ENCODE measurements at regions not wholly inside any gene's neighbourhood (a gene's known extent, or its start where the extent isn't known, plus 50 kb on each side); places are given as distances from the start of the nearest gene placed in this dataset.

DNA sequence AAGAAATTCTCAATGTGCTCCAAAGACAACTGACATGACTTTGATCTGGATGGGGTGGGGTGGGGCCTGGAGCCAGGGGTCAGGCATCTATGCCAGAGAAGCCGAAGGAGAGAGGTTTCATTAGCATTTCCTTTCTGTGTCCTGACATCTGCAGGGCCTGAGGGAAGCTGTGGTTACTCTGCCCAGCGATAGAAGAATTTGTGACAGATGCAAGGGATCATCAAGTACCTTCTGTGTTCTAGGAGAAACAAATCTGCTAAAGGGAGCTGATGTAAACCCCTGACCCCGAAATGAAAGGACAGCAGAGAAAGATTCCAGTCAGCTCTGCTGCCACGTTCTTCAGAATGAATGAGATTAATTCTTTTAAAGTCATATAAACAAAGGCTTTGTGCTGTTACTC lies 335.7 kb downstream of the PRELID2 start:
- H3K27me3 ChIP-seq (ENCODE audit: control insufficient read depth in 5 of 5, insufficient read depth in 4 of 5, low read length in 5 of 5): no peaks in the 10 kb centered on the region
- H3K9me3 ChIP-seq (ENCODE audit: control insufficient read depth in 5 of 5, low read length in 5 of 5): no peaks in the 10 kb centered on the region
- H3K4me1 ChIP-seq (ENCODE audit: control insufficient read depth in 5 of 5, insufficient read depth in 5 of 5, low read length in 5 of 5): no peaks in the 10 kb centered on the region
- no peaks in the 10 kb centered on the region for H3K36me3 ChIP-seq (ENCODE audit: control insufficient read depth in 5 of 5, insufficient read depth in 5 of 5, low read length in 5 of 5)
- no peak overlapping the region for H3K27ac ChIP-seq (ENCODE audit: low read depth, low read length)
- H3K9ac ChIP-seq (ENCODE audit: low read length in 5 of 5): no peak overlapping the region
- H3K4me3 ChIP-seq (ENCODE audit: low read depth in 1 of 5, low read length in 5 of 5): no peak overlapping the region

DNA sequence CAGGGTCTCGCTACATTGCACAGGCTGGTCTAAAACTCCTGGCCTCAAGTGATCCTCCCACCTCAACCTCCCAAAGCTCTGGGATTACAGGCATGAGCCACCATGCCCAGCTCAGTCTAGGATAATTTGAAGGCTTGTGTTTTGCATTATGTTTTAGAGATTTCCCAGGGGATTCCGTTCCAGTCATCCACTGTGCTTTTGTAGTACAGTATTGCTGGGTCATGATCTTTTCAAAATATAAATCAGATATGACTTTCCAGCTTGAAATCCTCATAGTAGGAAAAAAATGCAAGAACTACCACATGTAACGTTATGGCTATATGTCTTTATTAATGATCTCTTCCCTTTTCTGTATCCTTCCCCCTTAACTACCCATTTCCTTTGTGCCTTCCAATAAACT lies 338.1 kb downstream of the PRELID2 start:
- no peaks in the 10 kb centered on the region for H3K9me3 ChIP-seq (ENCODE audit: control insufficient read depth in 5 of 5, low read length in 5 of 5)
- no peaks in the 10 kb centered on the region for H3K27me3 ChIP-seq (ENCODE audit: control insufficient read depth in 5 of 5, insufficient read depth in 4 of 5, low read length in 5 of 5)
- H3K27ac ChIP-seq (ENCODE audit: low read depth, low read length): no peak overlapping the region
- H3K9ac ChIP-seq (ENCODE audit: low read length in 5 of 5): no peak overlapping the region
- no peak overlapping the region for H3K4me3 ChIP-seq (ENCODE audit: low read depth in 1 of 5, low read length in 5 of 5)
- H3K4me1 ChIP-seq (ENCODE audit: control insufficient read depth in 5 of 5, insufficient read depth in 5 of 5, low read length in 5 of 5): no peaks in the 10 kb centered on the region
- H3K36me3 ChIP-seq (ENCODE audit: control insufficient read depth in 5 of 5, insufficient read depth in 5 of 5, low read length in 5 of 5): no peaks in the 10 kb centered on the region

DNA sequence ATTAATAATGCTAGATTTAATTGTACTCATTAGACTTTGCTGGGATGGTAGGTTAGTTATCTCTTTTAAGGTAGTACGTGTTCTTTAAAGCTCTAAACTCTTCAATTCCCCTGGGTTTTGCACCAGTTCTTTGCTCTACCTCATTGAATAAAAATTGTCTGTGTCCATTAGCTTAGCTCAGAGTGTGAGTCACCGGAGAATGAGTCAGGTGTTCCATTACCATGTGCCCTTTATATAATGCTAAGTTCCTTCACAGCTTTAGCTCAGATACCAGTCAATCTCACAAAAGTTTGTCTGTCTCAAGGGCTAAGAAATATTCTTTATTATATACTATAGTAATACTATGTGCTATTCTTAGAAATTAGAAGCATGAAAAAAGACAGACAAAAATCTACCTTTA lies 339.4 kb downstream of the PRELID2 start:
- H3K4me3 ChIP-seq (ENCODE audit: low read depth in 1 of 5, low read length in 5 of 5): no peak overlapping the region
- H3K4me1 ChIP-seq (ENCODE audit: control insufficient read depth in 5 of 5, insufficient read depth in 5 of 5, low read length in 5 of 5): no peaks in the 10 kb centered on the region
- H3K27ac ChIP-seq (ENCODE audit: low read depth, low read length): no peak overlapping the region
- H3K9ac ChIP-seq (ENCODE audit: low read length in 5 of 5): no peak overlapping the region
- no peaks in the 10 kb centered on the region for H3K36me3 ChIP-seq (ENCODE audit: control insufficient read depth in 5 of 5, insufficient read depth in 5 of 5, low read length in 5 of 5)
- H3K27me3 ChIP-seq (ENCODE audit: control insufficient read depth in 5 of 5, insufficient read depth in 4 of 5, low read length in 5 of 5): no peaks in the 10 kb centered on the region
- H3K9me3 ChIP-seq (ENCODE audit: control insufficient read depth in 5 of 5, low read length in 5 of 5): no peaks in the 10 kb centered on the region

DNA sequence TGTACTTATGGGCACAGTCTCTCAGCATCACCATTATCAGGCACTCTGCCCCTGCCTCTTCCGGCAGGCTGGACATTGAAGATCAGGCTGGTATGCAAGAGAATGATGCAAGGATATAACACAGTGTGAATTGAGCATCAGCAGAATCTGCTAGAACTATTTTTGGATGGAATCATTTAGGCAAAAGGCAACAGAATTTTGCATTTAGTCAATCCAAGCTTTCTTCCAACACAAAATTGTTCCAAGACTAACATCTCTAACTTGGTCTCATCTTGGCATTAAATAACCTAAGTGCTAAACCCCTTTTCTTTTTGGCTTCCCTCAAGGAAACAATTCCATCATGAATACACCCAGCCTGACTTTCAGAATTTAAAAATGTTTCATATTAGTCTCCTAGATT lies 339.9 kb downstream of the PRELID2 start:
- Histone ChIP-seq H3K4me1 (ENCODE audit: control insufficient read depth in 5 of 5, insufficient read depth in 5 of 5, low read length in 5 of 5) (no peaks in the 10 kb centered on the region), H3K36me3 (ENCODE audit: control insufficient read depth in 5 of 5, insufficient read depth in 5 of 5, low read length in 5 of 5) (no peaks in the 10 kb centered on the region), H3K27ac (ENCODE audit: low read depth, low read length) (no peak overlapping the region), H3K27me3 (ENCODE audit: control insufficient read depth in 5 of 5, insufficient read depth in 4 of 5, low read length in 5 of 5) (no peaks in the 10 kb centered on the region), H3K4me3 (ENCODE audit: low read depth in 1 of 5, low read length in 5 of 5) (no peak overlapping the region), H3K9me3 (ENCODE audit: control insufficient read depth in 5 of 5, low read length in 5 of 5) (no peaks in the 10 kb centered on the region), H3K9ac (ENCODE audit: low read length in 5 of 5) (no peak overlapping the region)

DNA sequence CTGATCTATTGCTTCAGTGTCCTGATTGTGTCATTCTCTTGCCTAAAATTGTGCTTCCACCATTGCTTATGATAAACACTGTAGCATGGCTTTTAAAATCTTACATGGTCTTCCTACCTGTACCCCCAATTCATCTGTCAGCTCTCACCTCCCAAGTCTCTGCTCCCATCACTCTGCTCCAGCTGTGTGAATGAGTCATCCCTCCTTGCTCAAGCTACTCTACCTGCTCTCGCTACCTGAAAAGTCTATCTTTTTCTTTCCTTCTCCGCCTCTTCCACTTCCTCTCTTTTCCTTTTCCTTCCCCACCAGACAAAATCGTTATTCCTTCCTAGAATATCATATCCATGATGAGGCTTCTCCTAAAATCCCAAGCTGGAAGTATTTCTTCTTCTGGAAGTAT lies 341.7 kb downstream of the PRELID2 start:
- Histone ChIP-seq H3K9me3 (ENCODE audit: control insufficient read depth in 5 of 5, low read length in 5 of 5) (no peaks in the 10 kb centered on the region), H3K4me3 (ENCODE audit: low read depth in 1 of 5, low read length in 5 of 5) (no peak overlapping the region), H3K27me3 (ENCODE audit: control insufficient read depth in 5 of 5, insufficient read depth in 4 of 5, low read length in 5 of 5) (no peaks in the 10 kb centered on the region), H3K36me3 (ENCODE audit: control insufficient read depth in 5 of 5, insufficient read depth in 5 of 5, low read length in 5 of 5) (no peaks in the 10 kb centered on the region), H3K4me1 (ENCODE audit: control insufficient read depth in 5 of 5, insufficient read depth in 5 of 5, low read length in 5 of 5) (no peaks in the 10 kb centered on the region), H3K27ac (ENCODE audit: low read depth, low read length) (no peak overlapping the region), H3K9ac (ENCODE audit: low read length in 5 of 5) (no peak overlapping the region)

DNA sequence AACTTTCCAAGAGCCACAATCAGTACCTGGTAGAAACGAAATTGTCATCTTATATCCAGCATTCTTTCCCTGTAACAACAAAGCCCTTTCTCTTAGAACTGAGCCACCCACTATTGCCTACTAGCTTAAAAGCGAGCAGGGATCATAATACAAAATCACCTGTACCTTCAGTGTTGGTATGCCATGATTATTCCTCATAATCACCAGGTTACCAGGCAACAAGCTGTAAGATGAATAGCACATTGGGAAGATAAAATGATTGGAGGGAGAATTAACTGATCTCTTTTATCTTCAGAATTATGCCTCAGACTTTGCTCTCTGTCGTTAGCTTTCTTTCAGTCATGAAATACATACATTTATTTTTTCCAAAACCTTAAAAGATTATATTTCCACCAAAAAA lies 345.6 kb downstream of the PRELID2 start:
- Histone ChIP-seq H3K27me3 (ENCODE audit: control insufficient read depth in 5 of 5, insufficient read depth in 4 of 5, low read length in 5 of 5) (no peaks in the 10 kb centered on the region), H3K9ac (ENCODE audit: low read length in 5 of 5) (no peak overlapping the region), H3K36me3 (ENCODE audit: control insufficient read depth in 5 of 5, insufficient read depth in 5 of 5, low read length in 5 of 5) (no peaks in the 10 kb centered on the region), H3K27ac (ENCODE audit: low read depth, low read length) (no peak overlapping the region), H3K9me3 (ENCODE audit: control insufficient read depth in 5 of 5, low read length in 5 of 5) (peaks cover 0 to 4% (median 0%) of the 10 kb centered on the region in 5 donors), H3K4me1 (ENCODE audit: control insufficient read depth in 5 of 5, insufficient read depth in 5 of 5, low read length in 5 of 5) (no peaks in the 10 kb centered on the region), H3K4me3 (ENCODE audit: low read depth in 1 of 5, low read length in 5 of 5) (no peak overlapping the region)

DNA sequence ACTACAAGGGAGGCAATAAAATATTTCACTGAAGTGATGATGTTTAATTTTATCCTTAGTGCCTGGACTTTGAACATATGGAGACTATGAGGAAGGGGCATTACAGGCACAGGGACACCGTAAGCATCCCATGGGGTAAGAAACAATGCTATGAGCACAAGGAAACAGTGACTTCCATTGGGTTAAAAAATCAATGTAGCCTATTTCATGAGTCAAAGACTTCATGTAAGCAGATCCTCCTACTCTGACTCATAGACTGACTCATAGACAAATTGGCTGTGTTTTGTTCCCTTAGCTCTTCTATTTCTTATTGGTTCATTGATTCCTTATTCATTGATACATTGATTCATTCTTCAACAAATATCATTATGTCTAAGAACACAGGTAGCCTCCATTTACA lies 351.0 kb downstream of the PRELID2 start:
- Histone ChIP-seq H3K9me3 (ENCODE audit: control insufficient read depth in 5 of 5, low read length in 5 of 5) (peaks cover 0 to 4% (median 0%) of the 10 kb centered on the region in 5 donors), H3K4me3 (ENCODE audit: low read depth in 1 of 5, low read length in 5 of 5) (no peak overlapping the region), H3K27me3 (ENCODE audit: control insufficient read depth in 5 of 5, insufficient read depth in 4 of 5, low read length in 5 of 5) (no peaks in the 10 kb centered on the region), H3K36me3 (ENCODE audit: control insufficient read depth in 5 of 5, insufficient read depth in 5 of 5, low read length in 5 of 5) (no peaks in the 10 kb centered on the region), H3K9ac (ENCODE audit: low read length in 5 of 5) (no peak overlapping the region), H3K27ac (ENCODE audit: low read depth, low read length) (no peak overlapping the region), H3K4me1 (ENCODE audit: control insufficient read depth in 5 of 5, insufficient read depth in 5 of 5, low read length in 5 of 5) (no peaks in the 10 kb centered on the region)

DNA sequence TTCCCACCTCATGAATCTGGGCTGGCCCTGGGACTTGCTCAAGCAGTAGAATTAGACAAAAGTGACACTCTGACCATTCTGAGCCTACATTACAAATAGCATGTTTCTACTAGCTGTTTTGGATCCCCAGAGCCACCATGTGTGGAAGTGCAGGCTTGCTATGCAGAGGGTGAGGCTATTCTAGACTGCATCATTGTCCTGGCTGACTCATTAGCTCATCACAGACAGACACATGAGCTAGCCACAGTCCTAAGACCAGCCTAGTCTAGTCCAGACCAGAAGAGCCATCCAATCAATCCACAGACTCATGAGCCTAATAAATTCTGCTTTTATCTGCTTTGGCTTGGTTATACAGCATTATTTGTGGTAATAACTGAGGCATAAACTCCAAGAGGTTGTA lies 351.9 kb downstream of the PRELID2 start:
- Histone ChIP-seq H3K9me3 (ENCODE audit: control insufficient read depth in 5 of 5, low read length in 5 of 5) (peaks cover 0 to 4% (median 0%) of the 10 kb centered on the region in 5 donors), H3K27ac (ENCODE audit: low read depth, low read length) (no peak overlapping the region), H3K4me3 (ENCODE audit: low read depth in 1 of 5, low read length in 5 of 5) (no peak overlapping the region), H3K4me1 (ENCODE audit: control insufficient read depth in 5 of 5, insufficient read depth in 5 of 5, low read length in 5 of 5) (no peaks in the 10 kb centered on the region), H3K9ac (ENCODE audit: low read length in 5 of 5) (no peak overlapping the region), H3K27me3 (ENCODE audit: control insufficient read depth in 5 of 5, insufficient read depth in 4 of 5, low read length in 5 of 5) (no peaks in the 10 kb centered on the region), H3K36me3 (ENCODE audit: control insufficient read depth in 5 of 5, insufficient read depth in 5 of 5, low read length in 5 of 5) (no peaks in the 10 kb centered on the region)

DNA sequence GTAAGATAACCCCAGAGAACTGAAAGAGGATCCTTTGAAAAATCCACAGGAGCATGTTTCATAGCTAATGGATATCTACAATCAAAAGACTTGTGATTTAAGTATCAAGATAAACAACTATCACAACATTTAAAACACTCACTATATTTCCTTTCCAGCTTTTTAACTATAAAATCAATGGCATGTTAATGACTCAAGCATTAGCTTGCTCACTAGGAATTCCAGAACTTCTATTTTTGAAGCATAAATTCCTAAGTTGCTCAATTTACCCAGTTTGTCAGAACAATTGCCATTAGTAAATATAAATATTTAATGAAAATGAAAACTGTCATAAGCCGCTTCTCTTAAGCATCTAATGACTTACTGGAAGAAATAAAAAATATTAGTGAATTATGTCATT lies 355.3 kb downstream of the PRELID2 start:
- Histone ChIP-seq H3K4me3 (ENCODE audit: low read depth in 1 of 5, low read length in 5 of 5) (no peak overlapping the region), H3K9ac (ENCODE audit: low read length in 5 of 5) (no peak overlapping the region), H3K4me1 (ENCODE audit: control insufficient read depth in 5 of 5, insufficient read depth in 5 of 5, low read length in 5 of 5) (no peaks in the 10 kb centered on the region), H3K27me3 (ENCODE audit: control insufficient read depth in 5 of 5, insufficient read depth in 4 of 5, low read length in 5 of 5) (no peaks in the 10 kb centered on the region), H3K9me3 (ENCODE audit: control insufficient read depth in 5 of 5, low read length in 5 of 5) (no peaks in the 10 kb centered on the region), H3K27ac (ENCODE audit: low read depth, low read length) (no peak overlapping the region), H3K36me3 (ENCODE audit: control insufficient read depth in 5 of 5, insufficient read depth in 5 of 5, low read length in 5 of 5) (no peaks in the 10 kb centered on the region)

DNA sequence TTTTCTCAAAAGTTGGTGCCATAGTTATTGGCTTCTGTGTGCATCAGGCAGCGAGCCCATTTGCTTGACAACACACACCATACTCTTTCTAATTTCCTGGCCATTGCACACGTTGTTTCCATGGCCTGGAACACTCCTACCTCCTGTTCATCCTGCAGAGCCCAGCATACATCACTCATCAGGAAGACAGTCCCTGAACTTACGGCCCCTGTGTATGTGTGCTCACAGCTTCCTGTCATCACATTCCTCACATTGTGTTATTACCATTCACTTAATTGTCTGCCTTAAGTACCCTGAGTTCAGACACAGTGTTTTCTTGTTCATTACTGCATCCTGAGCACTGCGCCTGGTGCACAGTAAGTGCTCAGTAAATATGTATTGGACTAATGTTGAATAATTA lies 355.9 kb downstream of the PRELID2 start:
- Histone ChIP-seq H3K4me3 (ENCODE audit: low read depth in 1 of 5, low read length in 5 of 5) (no peak overlapping the region), H3K4me1 (ENCODE audit: control insufficient read depth in 5 of 5, insufficient read depth in 5 of 5, low read length in 5 of 5) (no peaks in the 10 kb centered on the region), H3K9me3 (ENCODE audit: control insufficient read depth in 5 of 5, low read length in 5 of 5) (no peaks in the 10 kb centered on the region), H3K36me3 (ENCODE audit: control insufficient read depth in 5 of 5, insufficient read depth in 5 of 5, low read length in 5 of 5) (no peaks in the 10 kb centered on the region), H3K27me3 (ENCODE audit: control insufficient read depth in 5 of 5, insufficient read depth in 4 of 5, low read length in 5 of 5) (no peaks in the 10 kb centered on the region), H3K27ac (ENCODE audit: low read depth, low read length) (no peak overlapping the region), H3K9ac (ENCODE audit: low read length in 5 of 5) (no peak overlapping the region)

DNA sequence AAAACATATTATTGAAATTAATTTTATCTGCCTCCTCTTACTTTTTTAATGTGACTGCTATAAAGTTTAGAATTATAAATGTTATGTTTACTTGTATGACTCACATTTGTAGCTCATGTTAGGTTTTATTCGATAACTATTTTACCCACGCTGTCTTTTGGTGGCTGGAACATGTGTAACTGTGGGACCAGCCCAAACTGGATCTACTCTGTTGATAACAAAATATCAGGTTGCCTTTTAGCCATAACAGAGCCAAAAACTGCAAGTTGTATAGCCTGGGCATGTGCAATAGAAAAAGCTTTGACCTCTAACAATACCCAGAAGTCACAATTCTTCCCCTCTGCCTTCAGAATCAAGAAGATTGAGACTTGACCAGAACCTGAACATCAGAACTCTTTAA lies 356.5 kb downstream of the PRELID2 start:
- no peak overlapping the region for H3K9ac ChIP-seq (ENCODE audit: low read length in 5 of 5)
- H3K9me3 ChIP-seq (ENCODE audit: control insufficient read depth in 5 of 5, low read length in 5 of 5): no peaks in the 10 kb centered on the region
- H3K27ac ChIP-seq (ENCODE audit: low read depth, low read length): no peak overlapping the region
- H3K27me3 ChIP-seq (ENCODE audit: control insufficient read depth in 5 of 5, insufficient read depth in 4 of 5, low read length in 5 of 5): no peaks in the 10 kb centered on the region
- no peaks in the 10 kb centered on the region for H3K36me3 ChIP-seq (ENCODE audit: control insufficient read depth in 5 of 5, insufficient read depth in 5 of 5, low read length in 5 of 5)
- H3K4me1 ChIP-seq (ENCODE audit: control insufficient read depth in 5 of 5, insufficient read depth in 5 of 5, low read length in 5 of 5): no peaks in the 10 kb centered on the region
- no peak overlapping the region for H3K4me3 ChIP-seq (ENCODE audit: low read depth in 1 of 5, low read length in 5 of 5)
